ENCODE measurements at regions not wholly inside any gene's neighbourhood (a gene's known extent, or its start where the extent isn't known, plus 50 kb on each side); places are given as distances from the start of the nearest gene placed in this dataset.
"Not testable (repeated sequence)": the region's sequence is repeated elsewhere in the genome, so short reads cannot be mapped to it uniquely, and the experiment has no call there.

DNA sequence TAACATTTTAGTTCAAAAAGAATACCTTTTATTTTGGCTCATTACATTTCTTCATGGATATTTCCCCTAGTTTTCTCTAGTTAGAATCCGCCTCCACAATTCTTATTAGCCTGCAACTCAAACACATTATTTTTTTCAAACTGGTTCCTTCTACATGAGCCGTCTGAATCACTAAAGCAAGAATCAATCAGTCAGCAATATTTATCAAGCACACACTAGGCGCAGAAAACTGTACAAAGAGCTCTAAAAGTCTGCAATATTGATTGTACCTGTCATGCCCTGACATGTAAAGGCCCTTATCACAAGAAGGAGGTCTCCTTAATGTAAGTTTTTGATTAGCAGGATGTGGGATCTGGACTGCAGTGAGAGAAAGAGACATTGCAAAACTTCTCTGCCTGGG lies 94.8 kb upstream of the CENPE start:
- Histone ChIP-seq H3K4me3 (ENCODE audit: low read depth, low read length) (no peak overlapping the region), H3K36me3 (replicated peaks) (no peaks in the 10 kb centered on the region), H3K27ac (no peak overlapping the region), H3K27me3 (replicated peaks) (no peaks in the 10 kb centered on the region)
- DNase-seq = no peak
- in situ Hi-C loops (cut with HindIII; ENCODE audit: low pct_ligation_motif_present, low sequenced_read_pairs) = no loop called here
- TF ChIP-seq, protein P1, sequence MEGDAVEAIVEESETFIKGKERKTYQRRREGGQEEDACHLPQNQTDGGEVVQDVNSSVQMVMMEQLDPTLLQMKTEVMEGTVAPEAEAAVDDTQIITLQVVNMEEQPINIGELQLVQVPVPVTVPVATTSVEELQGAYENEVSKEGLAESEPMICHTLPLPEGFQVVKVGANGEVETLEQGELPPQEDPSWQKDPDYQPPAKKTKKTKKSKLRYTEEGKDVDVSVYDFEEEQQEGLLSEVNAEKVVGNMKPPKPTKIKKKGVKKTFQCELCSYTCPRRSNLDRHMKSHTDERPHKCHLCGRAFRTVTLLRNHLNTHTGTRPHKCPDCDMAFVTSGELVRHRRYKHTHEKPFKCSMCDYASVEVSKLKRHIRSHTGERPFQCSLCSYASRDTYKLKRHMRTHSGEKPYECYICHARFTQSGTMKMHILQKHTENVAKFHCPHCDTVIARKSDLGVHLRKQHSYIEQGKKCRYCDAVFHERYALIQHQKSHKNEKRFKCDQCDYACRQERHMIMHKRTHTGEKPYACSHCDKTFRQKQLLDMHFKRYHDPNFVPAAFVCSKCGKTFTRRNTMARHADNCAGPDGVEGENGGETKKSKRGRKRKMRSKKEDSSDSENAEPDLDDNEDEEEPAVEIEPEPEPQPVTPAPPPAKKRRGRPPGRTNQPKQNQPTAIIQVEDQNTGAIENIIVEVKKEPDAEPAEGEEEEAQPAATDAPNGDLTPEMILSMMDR (IDR thresholded peaks at IDR 0.05; ENCODE audit: low read depth, low read length, missing control alignments) = no peak

DNA sequence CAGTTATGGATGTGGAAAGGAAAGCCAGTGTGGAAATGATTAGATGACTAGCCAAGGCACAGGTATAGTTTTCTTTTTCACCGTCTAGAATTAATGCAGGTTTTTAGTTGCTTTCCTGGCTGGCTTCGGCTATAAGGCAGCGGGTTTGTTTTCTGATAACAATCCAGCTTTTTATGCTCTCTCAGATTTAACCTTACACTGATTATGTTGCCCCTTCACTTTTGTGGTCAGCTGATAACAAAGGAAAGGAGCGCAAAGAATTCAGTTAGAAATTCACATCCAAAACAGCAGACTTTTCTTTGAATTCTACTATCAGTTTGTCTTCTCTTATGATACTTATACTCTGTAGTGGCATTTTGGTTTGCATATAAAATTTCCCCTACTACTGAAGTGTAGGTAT lies 94.2 kb upstream of the CENPE start:
- in situ Hi-C loops (cut with HindIII; ENCODE audit: low pct_ligation_motif_present, low sequenced_read_pairs) = no loop called here
- H3K36me3 ChIP-seq (replicated peaks) = no peaks in the 10 kb centered on the region
- no peaks in the 10 kb centered on the region for H3K27me3 ChIP-seq (replicated peaks)
- TF ChIP-seq, protein P1 (IDR thresholded peaks at IDR 0.05; ENCODE audit: low read depth, low read length, missing control alignments) = no peak
- no peak overlapping the region for H3K27ac ChIP-seq
- no peak for DNase-seq
- H3K4me3 ChIP-seq (ENCODE audit: low read depth, low read length) = no peak overlapping the region

DNA sequence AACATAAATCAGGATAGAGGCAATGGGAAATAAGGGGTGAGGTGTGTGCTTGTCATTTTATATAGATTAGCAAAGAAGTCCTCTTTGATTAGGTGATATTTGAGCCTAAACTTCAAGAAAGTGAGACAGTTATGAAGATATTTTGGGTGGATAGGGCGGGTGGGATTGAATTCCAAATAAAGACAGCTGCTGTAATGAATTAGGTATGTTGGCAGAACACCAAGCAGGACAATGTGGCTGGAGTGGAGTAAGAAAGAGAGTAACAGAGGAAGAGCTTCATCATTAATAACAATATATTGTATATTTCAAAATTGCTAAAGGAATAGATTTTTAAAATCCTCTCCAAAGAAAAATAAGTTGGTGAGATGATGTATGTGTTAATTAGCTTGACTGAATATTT lies 91.0 kb upstream of the CENPE start:
- DNase-seq = no peak
- Histone ChIP-seq H3K4me3 (ENCODE audit: low read depth, low read length) (no peak overlapping the region), H3K27me3 (replicated peaks) (no peaks in the 10 kb centered on the region), H3K36me3 (replicated peaks) (no peaks in the 10 kb centered on the region), H3K27ac (no peak overlapping the region)
- in situ Hi-C loops (cut with HindIII; ENCODE audit: low pct_ligation_motif_present, low sequenced_read_pairs) = no loop called here
- TF ChIP-seq, protein P1 (IDR thresholded peaks at IDR 0.05; ENCODE audit: low read depth, low read length, missing control alignments) = no peak

GRCh38 chr4:103272174-103272573 lies 74.0 kb upstream of the CENPE start:
- Histone ChIP-seq H3K27ac (no peak overlapping the region), H3K27me3 (replicated peaks) (no peaks in the 10 kb centered on the region), H3K4me3 (ENCODE audit: low read depth, low read length) (no peak overlapping the region), H3K36me3 (replicated peaks) (no peaks in the 10 kb centered on the region)
- no peak for DNase-seq
- in situ Hi-C loops (cut with HindIII; ENCODE audit: low pct_ligation_motif_present, low sequenced_read_pairs) = no loop called here
- TF ChIP-seq, protein P1 (IDR thresholded peaks at IDR 0.05; ENCODE audit: low read depth, low read length, missing control alignments) = no peak

- in situ Hi-C loops (cut with HindIII; ENCODE audit: low pct_ligation_motif_present, low sequenced_read_pairs) = no loop called here
- TF ChIP-seq, protein P1 (IDR thresholded peaks at IDR 0.05; ENCODE audit: low read depth, low read length, missing control alignments) = no peak
Observed at GRCh38 chr4:103268746-103269145, 70.6 kb upstream of the CENPE start.

GRCh38 chr4:103264905-103265304 lies 66.8 kb upstream of the CENPE start:
- H3K27me3 ChIP-seq (replicated peaks) = no peaks in the 10 kb centered on the region
- H3K36me3 ChIP-seq (replicated peaks) = no peaks in the 10 kb centered on the region
- TF ChIP-seq, protein P1 (IDR thresholded peaks at IDR 0.05; ENCODE audit: low read depth, low read length, missing control alignments) = no peak
- H3K27ac ChIP-seq = no peak overlapping the region
- H3K4me3 ChIP-seq (ENCODE audit: low read depth, low read length) = no peak overlapping the region
- DNase-seq = no peak
- in situ Hi-C loops (cut with HindIII; ENCODE audit: low pct_ligation_motif_present, low sequenced_read_pairs) = no loop called here

More at GRCh38 chr4:103268746-103269145, 70.6 kb upstream of the CENPE start:
- Histone ChIP-seq H3K27ac (no peak overlapping the region), H3K36me3 (replicated peaks) (no peaks in the 10 kb centered on the region), H3K27me3 (replicated peaks) (no peaks in the 10 kb centered on the region), H3K4me3 (ENCODE audit: low read depth, low read length) (no peak overlapping the region)
- no peak for DNase-seq

GRCh38 chr4:103256068-103256467 lies 57.9 kb upstream of the CENPE start:
- H3K27ac ChIP-seq; DNase-seq; H3K27me3 ChIP-seq (replicated peaks); H3K36me3 ChIP-seq (replicated peaks); in situ Hi-C loops (cut with HindIII; ENCODE audit: low pct_ligation_motif_present, low sequenced_read_pairs); H3K4me3 ChIP-seq (ENCODE audit: low read depth, low read length): not testable (repeated sequence)

Measured in brain microvascular endothelial cell (primary cell).